ENCODE measurements at regions not wholly inside any gene's neighbourhood (a gene's known extent, or its start where the extent isn't known, plus 50 kb on each side); places are given as distances from the start of the nearest gene placed in this dataset.

GRCh38 chr2:120933693-120934573 is 198.3 kb downstream of the GLI2 start:
- H3K27me3 ChIP-seq (ENCODE audit: control insufficient read depth in 2 of 2, insufficient read depth in 2 of 2, low read length in 2 of 2): peaks cover 6 to 22% of the 10 kb centered on the region in 2 experiments
- DNase-seq (ENCODE audit: low read depth, low spot score) (no peak), FAIRE-seq (no peak)
- no peak overlapping the region for H2AFZ ChIP-seq (ENCODE audit: low read depth, low read length)
- no peaks in the 10 kb centered on the region for H3K9me3 ChIP-seq (replicated peaks; ENCODE audit: control insufficient read depth, insufficient read depth, low read length)
- H3K4me2 ChIP-seq (ENCODE audit: insufficient read depth, low read length): no peak overlapping the region
- no peak overlapping the region for H3K27ac ChIP-seq (ENCODE audit: insufficient read depth, low read depth, low read length)
- no peak overlapping the region for H3K4me3 ChIP-seq (replicated peaks in 1 of 3; ENCODE audit: insufficient read depth in 1 of 3, low read depth in 1 of 3, low read length in 3 of 3)
- POLR2A ChIA-PET: no interaction called here
- CTCF ChIA-PET: no interaction called here
- no peak overlapping the region for H3K9ac ChIP-seq (replicated peaks; ENCODE audit: extremely low read depth, insufficient read depth, low read length)
- H3K79me2 ChIP-seq (ENCODE audit: control insufficient read depth, insufficient read depth, low read length): no peaks in the 10 kb centered on the region
- BruUV-seq (replicated peaks): no TSS peak
- dilution Hi-C loops (cut with MboI; ENCODE audit: extremely low pct_ligation_motif_present, low sequenced_read_pairs) (no loop called here), intact Hi-C loops (cut with micrococcal nuclease) (loop anchor here (2.0 kb wide), 1 partner anchor 19 kb away; no protein-coding TSS in a partner anchor)
- no peak for TF ChIP-seq MYC (IDR thresholded peaks at IDR 0.05; ENCODE audit: low read depth, low read length)
- TF ChIP-seq GATA2 (IDR thresholded peaks at IDR 0.05; ENCODE audit: insufficient read depth, insufficient read length, low read depth, low read length): no peak
- TF ChIP-seq, protein P1, sequence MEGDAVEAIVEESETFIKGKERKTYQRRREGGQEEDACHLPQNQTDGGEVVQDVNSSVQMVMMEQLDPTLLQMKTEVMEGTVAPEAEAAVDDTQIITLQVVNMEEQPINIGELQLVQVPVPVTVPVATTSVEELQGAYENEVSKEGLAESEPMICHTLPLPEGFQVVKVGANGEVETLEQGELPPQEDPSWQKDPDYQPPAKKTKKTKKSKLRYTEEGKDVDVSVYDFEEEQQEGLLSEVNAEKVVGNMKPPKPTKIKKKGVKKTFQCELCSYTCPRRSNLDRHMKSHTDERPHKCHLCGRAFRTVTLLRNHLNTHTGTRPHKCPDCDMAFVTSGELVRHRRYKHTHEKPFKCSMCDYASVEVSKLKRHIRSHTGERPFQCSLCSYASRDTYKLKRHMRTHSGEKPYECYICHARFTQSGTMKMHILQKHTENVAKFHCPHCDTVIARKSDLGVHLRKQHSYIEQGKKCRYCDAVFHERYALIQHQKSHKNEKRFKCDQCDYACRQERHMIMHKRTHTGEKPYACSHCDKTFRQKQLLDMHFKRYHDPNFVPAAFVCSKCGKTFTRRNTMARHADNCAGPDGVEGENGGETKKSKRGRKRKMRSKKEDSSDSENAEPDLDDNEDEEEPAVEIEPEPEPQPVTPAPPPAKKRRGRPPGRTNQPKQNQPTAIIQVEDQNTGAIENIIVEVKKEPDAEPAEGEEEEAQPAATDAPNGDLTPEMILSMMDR (IDR thresholded peaks at IDR 0.05; ENCODE audit: extremely low read depth in 1 of 2, insufficient read depth in 1 of 2, low read depth in 1 of 2, low read length in 2 of 2): no peak
- no peak for TF ChIP-seq FOS (IDR thresholded peaks at IDR 0.05; ENCODE audit: borderline replicate concordance, insufficient read depth, low read length)
- no peak for TF ChIP-seq POLR2AphosphoS5 (IDR thresholded peaks at IDR 0.05; ENCODE audit: insufficient read depth, low read depth, low read length)
- no peak for TF ChIP-seq JUN (IDR thresholded peaks at IDR 0.05; ENCODE audit: borderline replicate concordance, insufficient read depth, insufficient read length, low read depth)
- no peak for TF ChIP-seq EZH2 (IDR thresholded peaks at IDR 0.05; ENCODE audit: borderline replicate concordance, low read depth, low read length, severe bottlenecking)
- TF ChIP-seq, protein P2, sequence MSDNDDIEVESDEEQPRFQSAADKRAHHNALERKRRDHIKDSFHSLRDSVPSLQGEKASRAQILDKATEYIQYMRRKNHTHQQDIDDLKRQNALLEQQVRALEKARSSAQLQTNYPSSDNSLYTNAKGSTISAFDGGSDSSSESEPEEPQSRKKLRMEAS (IDR thresholded peaks at IDR 0.05; ENCODE audit: insufficient read depth, insufficient read length): no peak
- no peaks in the 10 kb centered on the region for H4K20me1 ChIP-seq (replicated peaks; ENCODE audit: control insufficient read depth, extremely low read depth, insufficient read depth, low read length)
- H3K9me1 ChIP-seq (replicated peaks; ENCODE audit: control insufficient read depth, extremely low read depth, insufficient read depth, low read length): no peaks in the 10 kb centered on the region
- no peaks in the 10 kb centered on the region for H3K36me3 ChIP-seq (ENCODE audit: control insufficient read depth in 2 of 2, extremely low read depth in 1 of 2, insufficient read depth in 2 of 2, low read length in 2 of 2)
- H3K4me1 ChIP-seq (ENCODE audit: control insufficient read depth, extremely low read depth, insufficient read depth, low read length): no peaks in the 10 kb centered on the region
